Hepatocyte (in vitro differentiated cells): ENCODE measurements at regions not wholly inside any gene's neighbourhood (a gene's known extent, or its start where the extent isn't known, plus 50 kb on each side); places are given as distances from the start of the nearest gene placed in this dataset.

ENCODE experiments used
- EZH2 ChIP-seq: fragments of 200-600 bp; sonication (generic); IDR thresholded peaks from 2 replicates; pipeline ENCODE4 v1.6.1; 2016; ENCODE audit warnings: antibody characterized with exemption, mild to moderate bottlenecking, borderline replicate concordance
- EZH2phosphoT487 ChIP-seq: fragments of 200-600 bp; sonication (generic); IDR thresholded peaks from one replicate; pipeline ENCODE4 v1.6.1; 2018; ENCODE audit warnings: antibody characterized with exemption, mild to moderate bottlenecking, low read depth, moderate library complexity; ENCODE audit not compliant: unreplicated experiment, severe bottlenecking
- TF ChIP-seq, protein P1 (sequence below): fragments of 200-600 bp; sonication (generic); IDR thresholded peaks from 2 replicates; pipeline ENCODE4 v1.5.1; 2016; ENCODE audit warnings: antibody characterized with exemption, mild to moderate bottlenecking; ENCODE audit not compliant: poor library complexity

DNA sequence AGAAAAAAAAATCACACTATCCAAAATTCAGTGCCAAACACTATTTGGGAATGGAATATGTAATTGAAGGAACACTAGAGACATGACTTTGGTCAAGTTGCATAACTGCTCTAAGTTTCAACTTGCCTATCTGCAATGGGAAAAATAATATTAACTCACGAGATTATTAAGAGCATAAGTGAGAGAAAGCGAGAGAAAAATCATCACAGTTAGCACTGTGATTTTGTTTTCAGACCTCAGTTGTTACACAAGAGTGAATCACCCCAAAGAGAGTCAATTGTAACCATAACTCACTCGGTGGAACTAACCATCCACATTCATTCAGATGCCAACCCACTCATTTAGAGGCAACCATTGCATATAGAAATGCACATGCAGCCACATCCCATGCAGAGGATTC lies 147.1 kb downstream of the NHLRC3 start:
- TF ChIP-seq, protein P1, sequence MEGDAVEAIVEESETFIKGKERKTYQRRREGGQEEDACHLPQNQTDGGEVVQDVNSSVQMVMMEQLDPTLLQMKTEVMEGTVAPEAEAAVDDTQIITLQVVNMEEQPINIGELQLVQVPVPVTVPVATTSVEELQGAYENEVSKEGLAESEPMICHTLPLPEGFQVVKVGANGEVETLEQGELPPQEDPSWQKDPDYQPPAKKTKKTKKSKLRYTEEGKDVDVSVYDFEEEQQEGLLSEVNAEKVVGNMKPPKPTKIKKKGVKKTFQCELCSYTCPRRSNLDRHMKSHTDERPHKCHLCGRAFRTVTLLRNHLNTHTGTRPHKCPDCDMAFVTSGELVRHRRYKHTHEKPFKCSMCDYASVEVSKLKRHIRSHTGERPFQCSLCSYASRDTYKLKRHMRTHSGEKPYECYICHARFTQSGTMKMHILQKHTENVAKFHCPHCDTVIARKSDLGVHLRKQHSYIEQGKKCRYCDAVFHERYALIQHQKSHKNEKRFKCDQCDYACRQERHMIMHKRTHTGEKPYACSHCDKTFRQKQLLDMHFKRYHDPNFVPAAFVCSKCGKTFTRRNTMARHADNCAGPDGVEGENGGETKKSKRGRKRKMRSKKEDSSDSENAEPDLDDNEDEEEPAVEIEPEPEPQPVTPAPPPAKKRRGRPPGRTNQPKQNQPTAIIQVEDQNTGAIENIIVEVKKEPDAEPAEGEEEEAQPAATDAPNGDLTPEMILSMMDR = no peak
- TF ChIP-seq EZH2 (no peak), EZH2phosphoT487 (no peak)
